Lower leg skin (tissue), 3 donors: ENCODE measurements at regions not wholly inside any gene's neighbourhood (a gene's known extent, or its start where the extent isn't known, plus 50 kb on each side); places are given as distances from the start of the nearest gene placed in this dataset.

Experiments used
- POLR2A ChIP-seq, 2 donors: fragments of 450-650 bp; IDR thresholded peaks; one replicate each; pipeline ENCODE4 v1.6.1; 2016 to 2017; ENCODE audit warnings: antibody characterized with exemption in 2 of 2, mild to moderate bottlenecking in 1 of 2, moderate library complexity in 1 of 2
- TF ChIP-seq, protein P1 (sequence below), 3 donors: fragments of 450-650 bp; IDR thresholded peaks; one replicate each; pipeline ENCODE4 v1.5.1; 2016; ENCODE audit warnings: antibody characterized with exemption in 3 of 3, mild to moderate bottlenecking in 3 of 3, moderate library complexity in 2 of 3

DNA sequence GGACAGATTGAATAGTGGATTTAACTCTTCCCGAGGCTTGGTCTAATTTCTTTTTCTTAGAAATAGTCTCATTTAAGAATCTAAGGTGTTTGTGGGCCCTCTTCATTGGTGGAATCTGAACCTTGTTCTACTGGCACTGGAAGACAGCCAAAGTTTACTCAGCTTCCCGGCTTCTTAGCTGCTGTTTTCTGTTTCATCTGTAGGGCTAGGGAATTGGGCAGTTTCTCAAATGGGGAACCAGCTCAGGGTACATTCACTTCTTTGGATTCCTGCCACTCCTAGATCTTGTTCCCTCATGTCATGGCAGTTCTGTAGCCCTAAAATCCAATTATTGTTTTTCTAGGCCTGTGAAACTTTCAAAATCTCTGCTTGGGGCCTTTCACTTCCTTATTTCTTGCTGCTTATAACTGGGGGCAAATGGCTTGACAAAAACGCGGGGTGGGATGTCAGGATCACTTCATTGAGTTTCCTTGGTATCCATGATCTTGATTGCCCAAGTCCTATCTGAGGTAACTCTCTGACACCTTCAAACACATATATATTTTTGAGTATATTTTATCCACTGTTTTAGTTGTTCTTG lies 985.0 kb downstream of the C4orf33 start:
- TF ChIP-seq, protein P1, sequence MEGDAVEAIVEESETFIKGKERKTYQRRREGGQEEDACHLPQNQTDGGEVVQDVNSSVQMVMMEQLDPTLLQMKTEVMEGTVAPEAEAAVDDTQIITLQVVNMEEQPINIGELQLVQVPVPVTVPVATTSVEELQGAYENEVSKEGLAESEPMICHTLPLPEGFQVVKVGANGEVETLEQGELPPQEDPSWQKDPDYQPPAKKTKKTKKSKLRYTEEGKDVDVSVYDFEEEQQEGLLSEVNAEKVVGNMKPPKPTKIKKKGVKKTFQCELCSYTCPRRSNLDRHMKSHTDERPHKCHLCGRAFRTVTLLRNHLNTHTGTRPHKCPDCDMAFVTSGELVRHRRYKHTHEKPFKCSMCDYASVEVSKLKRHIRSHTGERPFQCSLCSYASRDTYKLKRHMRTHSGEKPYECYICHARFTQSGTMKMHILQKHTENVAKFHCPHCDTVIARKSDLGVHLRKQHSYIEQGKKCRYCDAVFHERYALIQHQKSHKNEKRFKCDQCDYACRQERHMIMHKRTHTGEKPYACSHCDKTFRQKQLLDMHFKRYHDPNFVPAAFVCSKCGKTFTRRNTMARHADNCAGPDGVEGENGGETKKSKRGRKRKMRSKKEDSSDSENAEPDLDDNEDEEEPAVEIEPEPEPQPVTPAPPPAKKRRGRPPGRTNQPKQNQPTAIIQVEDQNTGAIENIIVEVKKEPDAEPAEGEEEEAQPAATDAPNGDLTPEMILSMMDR (IDR thresholded peaks at IDR 0.05) = no peak
- no peak for TF ChIP-seq POLR2A (IDR thresholded peaks at IDR 0.05)
